SK-N-SH treated with all-trans-retinoic acid at 6 μM for 48 hours (cell line): ENCODE measurements at regions not wholly inside any gene's neighbourhood (a gene's known extent, or its start where the extent isn't known, plus 50 kb on each side); places are given as distances from the start of the nearest gene placed in this dataset.

Experiments used
- ATAC-seq: fragments of 200-7000 bp; cut with Tn5 transposase; 3 replicates; pipeline ENCODE4 v1.9.1; 2020; ENCODE audit warnings: mild to moderate bottlenecking, moderate library complexity
- ARNTL ChIP-seq: fragments of 450-650 bp; formaldehyde crosslinking; IDR thresholded peaks from 2 replicates; pipeline ENCODE4 v1.5.0; 2020; ENCODE audit warnings: low read depth, mild to moderate bottlenecking, moderate library complexity, borderline replicate concordance
- BACH2 ChIP-seq: fragments of 250-450 bp; sonication (Bioruptor Pico); IDR thresholded peaks from 2 replicates; pipeline ENCODE4 v1.9.0; 2021; ENCODE audit warnings: mild to moderate bottlenecking, borderline replicate concordance
- CREB5 ChIP-seq: fragments of 250-450 bp; sonication (Bioruptor Pico); IDR thresholded peaks from 2 replicates; pipeline ENCODE4 v1.5.1; 2020; ENCODE audit warnings: low read depth, mild to moderate bottlenecking, moderate library complexity
- CSDC2 ChIP-seq: fragments of 250-450 bp; sonication (Bioruptor Pico); IDR thresholded peaks from 2 replicates; pipeline ENCODE4 v1.5.0; 2020; ENCODE audit warnings: mild to moderate bottlenecking, moderate library complexity
- ESRRG ChIP-seq: fragments of 250-450 bp; sonication (Bioruptor Pico); IDR thresholded peaks from 2 replicates; pipeline ENCODE4 v1.6.1; 2021; ENCODE audit warnings: mild to moderate bottlenecking
- GLIS3 ChIP-seq: fragments of 250-450 bp; sonication (Bioruptor Pico); IDR thresholded peaks from 2 replicates; pipeline ENCODE4 v1.5.0; 2020; ENCODE audit warnings: mild to moderate bottlenecking, moderate library complexity
- ISL1 ChIP-seq: fragments of 250-450 bp; sonication (Bioruptor Pico); IDR thresholded peaks from 2 replicates; pipeline ENCODE4 v2.1.2; 2022; ENCODE audit warnings: mild to moderate bottlenecking, moderate library complexity
- OSR1 ChIP-seq: fragments of 250-450 bp; sonication (Bioruptor Pico); IDR thresholded peaks from 2 replicates; pipeline ENCODE4 v1.8.0; 2022; ENCODE audit warnings: moderate library complexity, mild to moderate bottlenecking, inconsistent platforms
- POU6F1 ChIP-seq: fragments of 250-450 bp; sonication (Bioruptor Pico); IDR thresholded peaks from 2 replicates; pipeline ENCODE4 v1.8.0; 2021; ENCODE audit warnings: low read depth, mild to moderate bottlenecking, moderate library complexity, borderline replicate concordance
- PPARA ChIP-seq: fragments of 250-450 bp; sonication (Bioruptor Pico); IDR thresholded peaks from 2 replicates; pipeline ENCODE4 v1.5.0; 2020; ENCODE audit warnings: mild to moderate bottlenecking, borderline replicate concordance
- RARB ChIP-seq: fragments of 250-450 bp; sonication (Bioruptor Pico); IDR thresholded peaks from 2 replicates; pipeline ENCODE4 v1.8.0; 2021; ENCODE audit warnings: mild to moderate bottlenecking, moderate library complexity
- SNAI2 ChIP-seq: fragments of 250-450 bp; sonication (Bioruptor Pico); IDR thresholded peaks from 2 replicates; pipeline ENCODE4 v1.5.0; 2020; ENCODE audit warnings: mild to moderate bottlenecking, moderate library complexity
- TCF4 ChIP-seq: fragments of 250-450 bp; sonication (Bioruptor Pico); IDR thresholded peaks from 2 replicates; pipeline ENCODE4 v1.8.0; 2021; ENCODE audit warnings: mild to moderate bottlenecking, moderate library complexity, borderline replicate concordance
- TOX ChIP-seq: fragments of 250-450 bp; sonication (Bioruptor Pico); IDR thresholded peaks from 2 replicates; pipeline ENCODE4 v1.8.0; 2021; ENCODE audit warnings: mild to moderate bottlenecking, moderate library complexity, borderline replicate concordance
- TSHZ2 ChIP-seq: fragments of 250-450 bp; sonication (Bioruptor Pico); IDR thresholded peaks from 2 replicates; pipeline ENCODE4 v1.5.0; 2020; ENCODE audit warnings: mild to moderate bottlenecking, moderate library complexity
- ZC3H10 ChIP-seq: fragments of 250-450 bp; sonication (Bioruptor Pico); IDR thresholded peaks from 2 replicates; pipeline ENCODE4 v1.5.1; 2021; ENCODE audit warnings: mild to moderate bottlenecking, moderate library complexity
- ZFP3 ChIP-seq: fragments of 250-450 bp; sonication (Bioruptor Pico); IDR thresholded peaks from 2 replicates; pipeline ENCODE4 v1.5.0; 2020; ENCODE audit warnings: mild to moderate bottlenecking, moderate library complexity
- ZFP30 ChIP-seq: fragments of 450-650 bp; formaldehyde crosslinking; IDR thresholded peaks from 2 replicates; pipeline ENCODE4 v1.5.0; 2022; ENCODE audit warnings: mild to moderate bottlenecking, moderate library complexity
- ZNF565 ChIP-seq: fragments of 450-650 bp; formaldehyde crosslinking; conservative IDR thresholded peaks from 2 replicates; pipeline ENCODE4 v1.5.0; 2020; ENCODE audit warnings: low read depth, mild to moderate bottlenecking, moderate library complexity
- ZNF70 ChIP-seq: fragments of 450-650 bp; formaldehyde crosslinking; IDR thresholded peaks from 2 replicates; pipeline ENCODE4 v1.5.0; 2020; ENCODE audit warnings: mild to moderate bottlenecking, moderate library complexity
- ZNF8 ChIP-seq: fragments of 450-650 bp; formaldehyde crosslinking; IDR thresholded peaks from 2 replicates; pipeline ENCODE4 v1.5.0; 2020; ENCODE audit warnings: mild to moderate bottlenecking, moderate library complexity

GRCh38 chr10:35928748-35929147 is 286.7 kb upstream of the FZD8 start:
- TF ChIP-seq ZFP30 (CRISPR knock-in tag) (no peak), ZNF8 (no peak), ZFP3 (CRISPR knock-in tag) (no peak), CREB5 (CRISPR knock-in tag) (no peak), BACH2 (no peak), SNAI2 (no peak), ZNF70 (CRISPR knock-in tag) (no peak), ESRRG (CRISPR knock-in tag) (no peak), POU6F1 (no peak), TCF4 (no peak), ARNTL (no peak), TOX (no peak), ISL1 (no peak), TSHZ2 (CRISPR knock-in tag) (no peak), RARB (CRISPR knock-in tag) (no peak), GLIS3 (CRISPR knock-in tag) (no peak), PPARA (CRISPR knock-in tag) (no peak), ZC3H10 (no peak), CSDC2 (no peak)
- ATAC-seq: no peak

- no peak for ATAC-seq
- TF ChIP-seq ZNF70 (CRISPR knock-in tag): no peak
- no peak for TF ChIP-seq GLIS3 (CRISPR knock-in tag)
- no peak for TF ChIP-seq TOX
- TF ChIP-seq CREB5 (CRISPR knock-in tag): no peak
- no peak for TF ChIP-seq TSHZ2 (CRISPR knock-in tag)
- TF ChIP-seq RARB (CRISPR knock-in tag): no peak
- TF ChIP-seq ISL1: no peak
- TF ChIP-seq ZNF8: no peak
- TF ChIP-seq ZFP30 (CRISPR knock-in tag): no peak
- TF ChIP-seq TCF4: no peak
- TF ChIP-seq ZFP3 (CRISPR knock-in tag): no peak
- TF ChIP-seq OSR1 (CRISPR knock-in tag): no peak
- TF ChIP-seq PPARA (CRISPR knock-in tag): no peak
- no peak for TF ChIP-seq ZC3H10
- TF ChIP-seq ZNF565 (CRISPR knock-in tag): no peak
- TF ChIP-seq POU6F1: no peak
- TF ChIP-seq ARNTL: no peak
- no peak for TF ChIP-seq SNAI2
- no peak for TF ChIP-seq ESRRG (CRISPR knock-in tag)
Measured at GRCh38 chr10:35927990-35928488, 285.9 kb upstream of the FZD8 start.
